ENCODE measurements at regions not wholly inside any gene's neighbourhood (a gene's known extent, or its start where the extent isn't known, plus 50 kb on each side); places are given as distances from the start of the nearest gene placed in this dataset.

GRCh38 chr12:84308211-84308610 is 604.4 kb downstream of the SLC6A15 start:
- no peak for TF ChIP-seq CTCF (IDR thresholded peaks at IDR 0.05; ENCODE audit: low read depth, low read length)
- no peak for TF ChIP-seq EZH2phosphoT487 (IDR thresholded peaks at IDR 0.05; ENCODE audit: low read depth)
